ENCODE measurements at regions not wholly inside any gene's neighbourhood (a gene's known extent, or its start where the extent isn't known, plus 50 kb on each side); places are given as distances from the start of the nearest gene placed in this dataset.
"Not testable (repeated sequence)": the region's sequence is repeated elsewhere in the genome, so short reads cannot be mapped to it uniquely, and the experiment has no call there.

- Histone ChIP-seq H3K4me3 (no peak overlapping the region), H3K9me3 (replicated peaks) (no peaks in the 10 kb centered on the region; the same call in 1 of the 2 replicates), H3K4me1 (peaks cover 23% of the 10 kb centered on the region), H3K36me3 (no peaks in the 10 kb centered on the region), H3K27me3 (no peaks in the 10 kb centered on the region), H3K27ac (no peak overlapping the region)
- no peak for DNase-seq
Observed at GRCh38 chr15:31609906-31610305, 283.3 kb downstream of the KLF13 start.

- no peaks in the 10 kb centered on the region for H3K4me1 ChIP-seq
- DNase-seq: no peak
Observed at GRCh38 chr15:31615643-31616415, 289.2 kb downstream of the KLF13 start.

DNA sequence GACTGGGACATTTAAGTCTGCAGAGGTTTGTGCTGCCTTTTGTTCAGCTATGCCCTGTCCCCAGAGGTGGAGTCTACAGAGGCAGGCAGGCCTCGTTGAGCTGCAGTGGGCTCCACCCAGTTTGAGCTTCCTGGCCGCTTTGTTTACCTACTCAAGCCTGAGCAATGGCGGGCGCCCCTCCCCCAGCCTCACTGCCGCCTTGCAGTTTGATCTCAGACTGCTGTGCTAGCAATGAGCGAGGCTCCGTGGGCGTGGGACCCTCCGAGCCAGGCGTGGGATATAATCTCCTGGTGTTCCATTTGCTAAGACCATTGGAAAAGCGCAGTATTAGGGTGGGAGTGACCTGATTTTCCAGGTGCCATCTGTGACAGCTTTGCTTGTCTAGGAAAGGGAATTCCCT lies 296.7 kb downstream of the KLF13 start:
- H3K27me3 ChIP-seq; DNase-seq; H3K27ac ChIP-seq; H3K4me1 ChIP-seq; H3K36me3 ChIP-seq; H3K9me3 ChIP-seq (replicated peaks); H3K4me3 ChIP-seq: not testable (repeated sequence)

More at GRCh38 chr15:31615643-31616415, 289.2 kb downstream of the KLF13 start:
- Histone ChIP-seq H3K9me3 (replicated peaks) (no peaks in the 10 kb centered on the region; the same call in 1 of the 2 replicates), H3K36me3 (no peaks in the 10 kb centered on the region), H3K4me3 (no peak overlapping the region), H3K27ac (no peak overlapping the region), H3K27me3 (no peaks in the 10 kb centered on the region)

DNA sequence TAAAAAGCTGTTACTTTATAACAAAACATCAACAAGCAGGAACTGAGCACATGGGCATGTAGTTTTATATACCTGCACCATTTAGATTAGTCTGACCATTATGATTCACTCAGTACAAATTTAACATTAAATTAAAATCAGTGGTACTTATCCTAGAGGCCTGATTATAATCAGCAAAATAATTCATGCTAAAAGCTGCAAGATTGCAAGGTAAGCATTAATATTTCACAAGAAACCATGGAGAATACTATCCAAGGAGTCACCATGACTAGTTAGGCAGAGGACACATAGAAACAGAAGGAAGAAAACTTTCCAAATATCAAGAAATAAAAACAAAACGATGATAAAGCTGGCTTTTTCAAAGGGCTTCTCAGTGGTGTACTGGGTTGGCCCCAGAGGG lies 297.5 kb downstream of the KLF13 start:
- H3K4me3 ChIP-seq; H3K27ac ChIP-seq; H3K4me1 ChIP-seq; H3K36me3 ChIP-seq; DNase-seq; H3K9me3 ChIP-seq (replicated peaks); H3K27me3 ChIP-seq: not testable (repeated sequence)

DNA sequence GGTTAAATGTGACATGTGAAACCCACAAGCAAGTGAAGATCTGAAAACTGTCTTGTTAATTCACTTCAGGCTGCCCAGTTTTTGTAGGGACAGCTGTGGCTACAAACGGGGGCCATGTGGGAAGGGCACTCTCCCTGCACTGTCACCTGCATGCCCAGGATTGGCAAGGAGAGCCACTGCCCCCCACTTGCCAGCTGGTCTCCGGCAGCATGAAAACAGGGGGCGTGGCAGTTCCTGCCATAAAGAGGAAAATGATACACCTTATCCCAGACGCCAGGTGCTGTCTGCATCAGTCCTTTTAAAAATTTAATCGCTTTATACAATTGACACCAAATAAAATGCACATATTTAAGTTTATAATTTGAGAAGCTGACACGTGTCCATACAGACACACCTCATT lies 309.1 kb downstream of the KLF13 start:
- not testable (repeated sequence) for DNase-seq; H3K27me3 ChIP-seq; H3K4me1 ChIP-seq; H3K9me3 ChIP-seq (replicated peaks); H3K27ac ChIP-seq; H3K4me3 ChIP-seq; H3K36me3 ChIP-seq

GRCh38 chr15:31636911-31637310 lies 310.3 kb downstream of the KLF13 start:
- not testable (repeated sequence) for H3K27me3 ChIP-seq; H3K36me3 ChIP-seq; H3K4me3 ChIP-seq; H3K9me3 ChIP-seq (replicated peaks); H3K4me1 ChIP-seq; H3K27ac ChIP-seq; DNase-seq

DNA sequence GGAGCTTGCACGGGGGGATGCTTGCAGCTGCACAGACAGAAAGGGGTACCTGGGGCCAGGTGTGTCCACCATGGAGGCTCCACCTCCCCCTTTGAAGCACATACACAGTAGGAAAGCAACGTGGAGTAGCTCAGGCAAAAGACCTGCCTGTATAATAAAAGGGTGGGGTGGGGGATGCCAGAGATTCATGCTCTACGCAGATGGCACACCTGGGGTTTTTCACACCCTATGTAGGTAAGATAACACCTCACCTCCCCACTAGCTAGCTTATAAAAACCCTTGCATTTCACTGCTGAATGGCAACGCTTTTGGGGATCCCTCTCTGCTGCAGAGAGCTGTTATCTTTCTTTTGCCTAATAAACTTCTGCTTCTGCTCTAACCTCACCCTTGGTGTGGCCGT lies 317.3 kb downstream of the KLF13 start:
- not testable (repeated sequence) for H3K27me3 ChIP-seq; H3K9me3 ChIP-seq (replicated peaks); H3K27ac ChIP-seq; H3K36me3 ChIP-seq; H3K4me1 ChIP-seq; H3K4me3 ChIP-seq; DNase-seq

DNA sequence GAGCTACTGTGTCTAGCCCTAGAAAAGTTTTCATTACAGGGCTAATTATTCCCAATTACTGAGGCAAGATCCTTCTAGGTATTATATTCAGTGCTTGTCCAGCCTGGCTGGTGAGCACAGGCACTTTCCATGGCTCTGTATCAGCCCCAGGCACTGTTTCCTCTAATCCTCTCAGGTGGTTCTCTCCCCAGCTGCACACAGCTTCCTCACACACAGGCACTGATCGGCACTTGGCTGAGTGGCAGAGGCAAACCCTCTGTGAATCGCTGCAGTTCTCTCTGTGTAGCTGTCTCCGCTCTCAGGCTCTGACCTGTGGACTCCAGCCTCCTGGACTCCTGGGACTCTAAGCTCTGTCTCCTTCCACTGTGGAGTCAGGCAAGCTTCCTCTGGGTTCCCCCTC lies 318.1 kb downstream of the KLF13 start:
- not testable (repeated sequence) for DNase-seq; H3K4me1 ChIP-seq; H3K27ac ChIP-seq; H3K27me3 ChIP-seq; H3K9me3 ChIP-seq (replicated peaks); H3K36me3 ChIP-seq; H3K4me3 ChIP-seq

- not testable (repeated sequence) for DNase-seq; H3K4me3 ChIP-seq; H3K9me3 ChIP-seq (replicated peaks); H3K27ac ChIP-seq; H3K4me1 ChIP-seq; H3K27me3 ChIP-seq; H3K36me3 ChIP-seq
Observed at GRCh38 chr15:31647337-31647826, 320.7 kb downstream of the KLF13 start.

DNA sequence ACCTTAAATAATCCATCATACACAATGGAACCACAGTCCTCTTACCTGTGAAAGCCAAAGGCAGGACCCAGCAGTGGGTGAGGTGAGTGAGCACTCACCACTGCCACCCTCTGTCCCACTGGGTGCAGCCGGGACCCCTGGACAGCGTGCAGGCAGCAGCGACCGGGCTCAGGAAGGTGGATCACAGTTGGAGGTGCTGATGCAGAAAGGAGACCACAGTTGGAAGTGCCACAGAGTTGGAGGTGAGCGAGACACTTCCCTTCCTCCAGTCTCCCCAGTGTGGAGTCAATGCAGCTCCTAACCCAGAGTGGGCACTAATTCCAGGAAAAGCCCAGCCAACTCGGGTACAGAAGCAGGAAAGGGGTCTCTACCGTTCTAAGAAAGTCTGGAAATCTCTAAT lies 323.0 kb downstream of the KLF13 start:
- DNase-seq; H3K27me3 ChIP-seq; H3K4me1 ChIP-seq; H3K36me3 ChIP-seq; H3K27ac ChIP-seq; H3K9me3 ChIP-seq (replicated peaks); H3K4me3 ChIP-seq: not testable (repeated sequence)

- H3K4me3 ChIP-seq; H3K4me1 ChIP-seq; H3K27me3 ChIP-seq; H3K9me3 ChIP-seq (replicated peaks); H3K36me3 ChIP-seq; H3K27ac ChIP-seq: not testable (repeated sequence)
- DNase-seq: peak in 1 of 2 experiments; percentile 47
Observed at GRCh38 chr15:31650055-31650701, 323.5 kb downstream of the KLF13 start.

- not testable (repeated sequence) for H3K27ac ChIP-seq; H3K4me1 ChIP-seq; H3K36me3 ChIP-seq; H3K9me3 ChIP-seq (replicated peaks); H3K4me3 ChIP-seq; H3K27me3 ChIP-seq; DNase-seq
Observed at GRCh38 chr15:31656915-31657314, 330.3 kb downstream of the KLF13 start.

DNA sequence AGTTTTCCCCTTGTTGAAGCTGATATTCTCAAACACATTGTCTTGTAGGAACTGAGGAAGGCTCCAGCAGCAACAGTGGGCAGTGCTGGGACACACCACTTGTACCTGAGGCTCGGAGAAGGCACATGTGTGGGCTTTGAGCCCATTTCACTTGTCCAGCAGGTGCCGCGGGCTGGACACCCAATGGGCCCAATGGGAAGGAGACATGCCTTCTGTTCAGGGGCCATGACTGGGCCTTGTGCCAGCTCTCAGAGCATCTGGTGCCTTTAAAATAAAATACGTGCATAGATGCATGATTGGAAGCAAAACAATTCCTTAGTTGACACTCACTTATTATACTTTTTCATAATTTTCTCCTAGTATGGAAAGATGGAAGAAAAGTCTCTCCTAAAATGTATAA lies 334.2 kb downstream of the KLF13 start:
- Histone ChIP-seq H3K4me3 (no peak overlapping the region), H3K27ac (no peak overlapping the region), H3K4me1 (no peaks in the 10 kb centered on the region), H3K9me3 (replicated peaks) (no peaks in the 10 kb centered on the region), H3K36me3 (no peaks in the 10 kb centered on the region), H3K27me3 (no peaks in the 10 kb centered on the region)
- no peak for DNase-seq

- not testable (repeated sequence) for H3K4me1 ChIP-seq; H3K27ac ChIP-seq; H3K9me3 ChIP-seq (replicated peaks); H3K4me3 ChIP-seq; H3K27me3 ChIP-seq; H3K36me3 ChIP-seq; DNase-seq
Observed at GRCh38 chr15:31665732-31666131, 339.1 kb downstream of the KLF13 start.

GRCh38 chr15:31669158-31669908 lies 342.7 kb downstream of the KLF13 start:
- H3K4me1 ChIP-seq; H3K27me3 ChIP-seq; H3K36me3 ChIP-seq; H3K27ac ChIP-seq; H3K4me3 ChIP-seq; H3K9me3 ChIP-seq (replicated peaks): not testable (repeated sequence)
- DNase-seq: peak in 1 of 2 experiments; percentile 5
